Activated CD4-positive, CD25-positive, alpha-beta regulatory T cell (primary cell): ENCODE measurements at regions not wholly inside any gene's neighbourhood (a gene's known extent, or its start where the extent isn't known, plus 50 kb on each side); places are given as distances from the start of the nearest gene placed in this dataset.
"Not testable (repeated sequence)": the region's sequence is repeated elsewhere in the genome, so short reads cannot be mapped to it uniquely, and the experiment has no call there.

ENCODE experiments used
- DNase-seq, 4 experiments: peaks; one replicate each; lab custom pipeline; 2025; lab: John Stamatoyannopoulos, UW

- no peak for DNase-seq
Observed at GRCh38 chr13:79187917-79188690, 218.0 kb downstream of the RBM26 start.

- no peak for DNase-seq
Observed at GRCh38 chr13:79185580-79185979, 220.5 kb downstream of the RBM26 start.

- DNase-seq: no peak
Observed at GRCh38 chr13:79183231-79183630, 222.8 kb downstream of the RBM26 start.

GRCh38 chr13:79173691-79174090 lies 232.4 kb downstream of the RBM26 start:
- DNase-seq: not testable (repeated sequence)

- not testable (repeated sequence) for DNase-seq
Observed at GRCh38 chr13:79172924-79173323, 233.1 kb downstream of the RBM26 start.

GRCh38 chr13:79171141-79172061 lies 234.7 kb downstream of the RBM26 start:
- DNase-seq: no peak

GRCh38 chr13:79160818-79161217 lies 245.2 kb downstream of the RBM26 start:
- DNase-seq: no peak

GRCh38 chr13:79155883-79156282 lies 250.2 kb downstream of the RBM26 start:
- no peak for DNase-seq

GRCh38 chr13:79149210-79149609 lies 256.8 kb downstream of the RBM26 start:
- no peak for DNase-seq

- DNase-seq: no peak
Observed at GRCh38 chr13:79141082-79141481, 265.0 kb downstream of the RBM26 start.

GRCh38 chr13:79128158-79128557 lies 277.9 kb downstream of the RBM26 start:
- DNase-seq: no peak

GRCh38 chr13:79126706-79127105 lies 279.3 kb downstream of the RBM26 start:
- no peak for DNase-seq

GRCh38 chr13:79124183-79124582 lies 281.9 kb downstream of the RBM26 start:
- no peak for DNase-seq

GRCh38 chr13:79121286-79121685 lies 284.8 kb downstream of the RBM26 start:
- no peak for DNase-seq

- DNase-seq: no peak
Observed at GRCh38 chr13:79119578-79120107, 286.4 kb downstream of the RBM26 start.

GRCh38 chr13:79112016-79112415 lies 294.0 kb downstream of the RBM26 start:
- DNase-seq: no peak

GRCh38 chr13:79108914-79109643 lies 297.0 kb downstream of the RBM26 start:
- DNase-seq: no peak

- DNase-seq: no peak
Observed at GRCh38 chr13:79098596-79098995, 307.5 kb downstream of the RBM26 start.

GRCh38 chr13:79097201-79097600 lies 308.9 kb downstream of the RBM26 start:
- DNase-seq: no peak

GRCh38 chr13:79096099-79096498 lies 310.0 kb downstream of the RBM26 start:
- DNase-seq: no peak

GRCh38 chr13:79090552-79091124 lies 315.4 kb downstream of the RBM26 start:
- DNase-seq: no peak
